Adrenal gland (tissue), 5 donors: ENCODE measurements at regions not wholly inside any gene's neighbourhood (a gene's known extent, or its start where the extent isn't known, plus 50 kb on each side); places are given as distances from the start of the nearest gene placed in this dataset.

Experiments used
- POLR2A ChIP-seq, 2 donors: fragments of 450-650 bp; IDR thresholded peaks; one replicate each; pipeline ENCODE4 v1.6.1; 2017; ENCODE audit warnings: antibody characterized with exemption in 2 of 2, mild to moderate bottlenecking in 2 of 2, moderate library complexity in 1 of 2
- TF ChIP-seq, protein P1 (sequence below), 6 experiments: fragments of 450-650 bp in 4 of 6; fragments of 200-600 bp in 2 of 6; sonication (generic) in 1 of 6; IDR thresholded peaks; 1 replicate in 5 of 6; 2 replicates in 1 of 6; pipeline versions ENCODE4 v1.5.1 to v1.8.0; 2016 to 2021; ENCODE audit warnings: antibody characterized with exemption in 6 of 6, mild to moderate bottlenecking in 2 of 6, moderate library complexity in 1 of 6
- donor health status: DM: no; HTN: no; CAD: no.

DNA sequence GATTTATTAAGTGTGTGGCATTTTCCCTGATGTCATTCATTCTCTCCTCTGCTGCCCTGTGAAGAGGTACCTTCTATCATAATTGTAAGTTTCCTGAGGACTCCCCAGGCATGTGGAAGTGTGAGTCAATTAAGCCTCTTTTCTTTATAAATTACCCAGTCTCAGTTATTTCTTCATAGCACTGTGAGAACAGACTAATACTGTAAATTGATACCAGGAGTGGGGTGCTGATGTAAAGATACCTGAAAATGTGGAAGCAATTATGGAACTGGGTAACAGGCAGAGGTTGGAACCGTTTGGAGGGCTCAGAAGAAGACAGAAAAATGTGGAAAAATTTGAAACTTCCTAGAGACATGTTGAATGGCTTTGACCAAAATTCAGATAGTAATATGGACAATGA lies 711.8 kb upstream of the GRM3 start:
- no peak for TF ChIP-seq POLR2A (IDR thresholded peaks at IDR 0.05)
- TF ChIP-seq, protein P1, sequence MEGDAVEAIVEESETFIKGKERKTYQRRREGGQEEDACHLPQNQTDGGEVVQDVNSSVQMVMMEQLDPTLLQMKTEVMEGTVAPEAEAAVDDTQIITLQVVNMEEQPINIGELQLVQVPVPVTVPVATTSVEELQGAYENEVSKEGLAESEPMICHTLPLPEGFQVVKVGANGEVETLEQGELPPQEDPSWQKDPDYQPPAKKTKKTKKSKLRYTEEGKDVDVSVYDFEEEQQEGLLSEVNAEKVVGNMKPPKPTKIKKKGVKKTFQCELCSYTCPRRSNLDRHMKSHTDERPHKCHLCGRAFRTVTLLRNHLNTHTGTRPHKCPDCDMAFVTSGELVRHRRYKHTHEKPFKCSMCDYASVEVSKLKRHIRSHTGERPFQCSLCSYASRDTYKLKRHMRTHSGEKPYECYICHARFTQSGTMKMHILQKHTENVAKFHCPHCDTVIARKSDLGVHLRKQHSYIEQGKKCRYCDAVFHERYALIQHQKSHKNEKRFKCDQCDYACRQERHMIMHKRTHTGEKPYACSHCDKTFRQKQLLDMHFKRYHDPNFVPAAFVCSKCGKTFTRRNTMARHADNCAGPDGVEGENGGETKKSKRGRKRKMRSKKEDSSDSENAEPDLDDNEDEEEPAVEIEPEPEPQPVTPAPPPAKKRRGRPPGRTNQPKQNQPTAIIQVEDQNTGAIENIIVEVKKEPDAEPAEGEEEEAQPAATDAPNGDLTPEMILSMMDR (IDR thresholded peaks at IDR 0.05) = no peak
